ENCODE measurements at regions not wholly inside any gene's neighbourhood (a gene's known extent, or its start where the extent isn't known, plus 50 kb on each side); places are given as distances from the start of the nearest gene placed in this dataset.

DNA sequence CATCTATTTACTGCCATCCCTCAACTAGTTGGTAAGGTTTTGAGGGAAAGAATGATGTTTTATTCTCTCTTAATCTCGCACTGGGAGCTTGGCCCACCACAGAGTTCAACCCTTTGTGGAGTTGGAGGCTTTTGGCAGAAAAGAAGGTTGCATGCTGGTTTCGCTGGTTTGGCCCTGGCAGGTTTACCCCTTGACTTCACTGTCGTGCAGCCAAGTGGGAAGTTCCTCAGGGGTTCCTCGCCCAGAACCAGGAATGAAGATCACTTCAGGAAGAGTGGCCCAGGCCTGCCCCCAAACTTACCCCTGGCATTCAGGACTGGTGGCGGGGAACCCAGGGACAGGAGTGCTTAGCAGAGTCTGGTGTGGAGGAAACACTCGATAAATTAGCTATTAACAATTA lies 103.1 kb upstream of the LYZL2 start:
- TF ChIP-seq, protein P1, sequence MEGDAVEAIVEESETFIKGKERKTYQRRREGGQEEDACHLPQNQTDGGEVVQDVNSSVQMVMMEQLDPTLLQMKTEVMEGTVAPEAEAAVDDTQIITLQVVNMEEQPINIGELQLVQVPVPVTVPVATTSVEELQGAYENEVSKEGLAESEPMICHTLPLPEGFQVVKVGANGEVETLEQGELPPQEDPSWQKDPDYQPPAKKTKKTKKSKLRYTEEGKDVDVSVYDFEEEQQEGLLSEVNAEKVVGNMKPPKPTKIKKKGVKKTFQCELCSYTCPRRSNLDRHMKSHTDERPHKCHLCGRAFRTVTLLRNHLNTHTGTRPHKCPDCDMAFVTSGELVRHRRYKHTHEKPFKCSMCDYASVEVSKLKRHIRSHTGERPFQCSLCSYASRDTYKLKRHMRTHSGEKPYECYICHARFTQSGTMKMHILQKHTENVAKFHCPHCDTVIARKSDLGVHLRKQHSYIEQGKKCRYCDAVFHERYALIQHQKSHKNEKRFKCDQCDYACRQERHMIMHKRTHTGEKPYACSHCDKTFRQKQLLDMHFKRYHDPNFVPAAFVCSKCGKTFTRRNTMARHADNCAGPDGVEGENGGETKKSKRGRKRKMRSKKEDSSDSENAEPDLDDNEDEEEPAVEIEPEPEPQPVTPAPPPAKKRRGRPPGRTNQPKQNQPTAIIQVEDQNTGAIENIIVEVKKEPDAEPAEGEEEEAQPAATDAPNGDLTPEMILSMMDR (conservative IDR thresholded peaks at IDR 0.05; ENCODE audit: low read length), result no peak
- TF ChIP-seq EZH2phosphoT487 (IDR thresholded peaks at IDR 0.05; ENCODE audit: borderline replicate concordance), result no peak
